Stomach smooth muscle (tissue), 2 donors: ENCODE measurements at regions not wholly inside any gene's neighbourhood (a gene's known extent, or its start where the extent isn't known, plus 50 kb on each side); places are given as distances from the start of the nearest gene placed in this dataset.
"Not testable (repeated sequence)": the region's sequence is repeated elsewhere in the genome, so short reads cannot be mapped to it uniquely, and the experiment has no call there.

Source experiments
- H3K27ac ChIP-seq: one replicate; pipeline ENCODE4 v1.7.0; 2013; ENCODE audit warnings: mild to moderate bottlenecking, low read length, inconsistent platforms
- H3K27me3 ChIP-seq, 2 donors: one replicate each; pipeline ENCODE4 v1.7.0; 2013; ENCODE audit warnings: low read length in 2 of 2; ENCODE audit not compliant: insufficient read depth in 2 of 2, control insufficient read depth in 1 of 2
- H3K36me3 ChIP-seq, 2 donors: one replicate each; pipeline ENCODE4 v1.7.0; 2013; ENCODE audit warnings: low read length in 2 of 2; ENCODE audit not compliant: control insufficient read depth in 2 of 2, insufficient read depth in 2 of 2
- H3K4me1 ChIP-seq: one replicate; pipeline ENCODE4 v1.7.0; 2013; ENCODE audit warnings: low read length; ENCODE audit not compliant: control insufficient read depth, insufficient read depth
- H3K4me3 ChIP-seq, 2 donors: one replicate each; pipeline ENCODE4 v1.7.0; 2013; ENCODE audit warnings: low read length in 2 of 2
- H3K9ac ChIP-seq, 2 donors: one replicate each; pipeline ENCODE4 v1.7.0; 2013; ENCODE audit warnings: low read length in 2 of 2, mild to moderate bottlenecking in 1 of 2
- H3K9me3 ChIP-seq, 2 donors: one replicate each; pipeline ENCODE4 v1.7.0; 2013; ENCODE audit warnings: low read length in 2 of 2; ENCODE audit not compliant: control insufficient read depth in 2 of 2
- donor health status: healthy.
- donor health status: Pancreatic carcinoma.

DNA sequence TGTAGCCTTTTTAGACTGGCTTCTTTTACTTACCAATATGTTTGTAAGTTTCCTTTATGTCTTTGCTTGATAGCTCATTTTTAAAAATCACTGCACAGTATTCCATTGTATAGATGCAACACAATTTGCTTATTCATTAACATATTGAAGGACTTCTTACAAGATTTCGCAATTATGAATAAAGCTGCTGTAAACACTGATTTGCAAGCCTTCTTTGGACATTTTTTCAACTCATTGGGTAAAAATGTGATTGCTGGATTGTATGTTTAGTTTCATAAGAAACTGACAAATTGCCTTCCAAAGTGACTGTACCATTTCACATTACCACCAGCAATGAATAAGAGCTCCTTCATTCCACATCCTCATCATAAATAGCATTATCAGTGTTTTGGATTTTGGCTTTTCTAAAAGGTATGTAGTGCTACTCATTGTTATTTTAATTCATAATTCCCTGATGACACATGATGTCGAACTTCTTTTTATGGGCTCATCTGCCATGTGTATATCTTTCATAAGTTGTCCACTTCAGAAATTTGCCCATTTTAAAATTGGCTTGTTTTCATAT is 80.7 kb downstream of the TFAP2B start:
- H3K36me3 ChIP-seq, result no peaks in the 10 kb centered on the region
- H3K4me3 ChIP-seq, result no peak overlapping the region
- no peaks in the 10 kb centered on the region for H3K27me3 ChIP-seq

DNA sequence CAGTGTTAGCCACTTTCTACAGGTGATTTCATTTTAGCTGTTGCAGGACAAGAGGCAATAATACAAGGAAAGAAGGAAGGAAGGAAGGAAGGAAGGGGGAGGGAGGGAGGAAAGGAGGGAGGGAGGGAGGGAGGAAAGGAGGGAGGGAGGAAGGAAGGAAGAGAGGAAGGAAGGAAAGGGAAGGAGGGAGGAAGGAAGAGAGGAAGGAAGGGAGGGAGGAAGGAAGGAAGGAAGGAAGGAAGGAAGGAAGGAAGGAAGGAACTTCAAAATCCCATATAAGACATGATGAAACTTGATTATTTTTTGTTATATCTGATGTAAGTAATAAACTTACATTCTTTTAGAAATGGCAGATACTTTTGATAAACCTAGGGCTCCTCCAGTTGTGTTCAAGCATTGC is 83.6 kb downstream of the TFAP2B start:
- Histone ChIP-seq H3K4me3 (no peak overlapping the region), H3K36me3 (no peaks in the 10 kb centered on the region), H3K9me3 (no peaks in the 10 kb centered on the region), H3K27ac (no peak overlapping the region), H3K4me1 (no peaks in the 10 kb centered on the region), H3K27me3 (no peaks in the 10 kb centered on the region), H3K9ac (no peak overlapping the region)

More for the DNA sequence above, 80.7 kb downstream of the TFAP2B start:
- H3K27ac ChIP-seq, result no peak overlapping the region
- H3K4me1 ChIP-seq, result no peaks in the 10 kb centered on the region
- H3K9ac ChIP-seq, result no peak overlapping the region
- no peaks in the 10 kb centered on the region for H3K9me3 ChIP-seq

DNA sequence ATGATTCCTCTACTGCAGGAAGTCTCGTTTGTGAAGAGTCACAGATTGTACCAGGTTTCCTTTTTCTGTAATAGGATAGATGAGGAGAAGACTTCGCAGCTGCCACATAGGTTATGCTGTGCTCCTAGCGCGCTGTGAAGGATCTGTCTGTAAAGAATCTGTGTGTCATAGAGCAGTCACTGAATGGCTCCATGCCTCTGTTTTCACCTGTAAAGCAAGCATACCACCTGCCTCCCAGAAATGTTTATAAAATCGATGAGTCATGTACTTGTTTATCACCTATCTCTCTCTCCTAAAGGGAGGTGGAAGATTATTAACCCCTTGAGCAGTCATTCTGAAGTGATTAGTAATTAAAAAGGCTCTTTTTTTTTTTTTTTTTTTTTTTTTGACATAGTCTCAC is 86.6 kb downstream of the TFAP2B start:
- H3K9ac ChIP-seq, result no peak overlapping the region
- H3K36me3 ChIP-seq, result no peaks in the 10 kb centered on the region
- H3K27ac ChIP-seq, result no peak overlapping the region
- H3K27me3 ChIP-seq, result no peaks in the 10 kb centered on the region
- H3K9me3 ChIP-seq, result no peaks in the 10 kb centered on the region
- H3K4me3 ChIP-seq, result no peak overlapping the region
- H3K4me1 ChIP-seq, result no peaks in the 10 kb centered on the region

DNA sequence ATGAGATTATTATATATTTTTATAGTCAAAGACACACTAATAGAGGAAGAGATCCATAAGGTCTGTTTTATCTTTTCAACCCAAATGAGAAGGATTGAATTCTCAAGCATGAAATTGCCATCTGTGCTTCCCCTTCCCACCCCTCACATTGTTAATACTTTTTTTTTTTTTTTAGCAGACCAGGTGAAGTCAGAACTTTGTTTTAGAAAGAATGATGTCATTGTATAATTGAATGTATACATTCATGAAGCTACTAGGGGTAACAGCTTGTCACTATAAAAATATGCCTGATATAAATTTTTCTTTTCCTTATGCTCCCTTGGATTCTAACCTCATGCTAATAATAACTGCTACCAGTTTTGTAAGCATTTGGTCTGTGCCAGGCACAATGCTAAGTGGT is 88.9 kb downstream of the TFAP2B start:
- no peak overlapping the region for H3K9ac ChIP-seq
- H3K36me3 ChIP-seq, result no peaks in the 10 kb centered on the region
- no peaks in the 10 kb centered on the region for H3K27me3 ChIP-seq
- no peak overlapping the region for H3K27ac ChIP-seq
- H3K9me3 ChIP-seq, result no peaks in the 10 kb centered on the region
- H3K4me1 ChIP-seq, result no peaks in the 10 kb centered on the region
- H3K4me3 ChIP-seq, result no peak overlapping the region

DNA sequence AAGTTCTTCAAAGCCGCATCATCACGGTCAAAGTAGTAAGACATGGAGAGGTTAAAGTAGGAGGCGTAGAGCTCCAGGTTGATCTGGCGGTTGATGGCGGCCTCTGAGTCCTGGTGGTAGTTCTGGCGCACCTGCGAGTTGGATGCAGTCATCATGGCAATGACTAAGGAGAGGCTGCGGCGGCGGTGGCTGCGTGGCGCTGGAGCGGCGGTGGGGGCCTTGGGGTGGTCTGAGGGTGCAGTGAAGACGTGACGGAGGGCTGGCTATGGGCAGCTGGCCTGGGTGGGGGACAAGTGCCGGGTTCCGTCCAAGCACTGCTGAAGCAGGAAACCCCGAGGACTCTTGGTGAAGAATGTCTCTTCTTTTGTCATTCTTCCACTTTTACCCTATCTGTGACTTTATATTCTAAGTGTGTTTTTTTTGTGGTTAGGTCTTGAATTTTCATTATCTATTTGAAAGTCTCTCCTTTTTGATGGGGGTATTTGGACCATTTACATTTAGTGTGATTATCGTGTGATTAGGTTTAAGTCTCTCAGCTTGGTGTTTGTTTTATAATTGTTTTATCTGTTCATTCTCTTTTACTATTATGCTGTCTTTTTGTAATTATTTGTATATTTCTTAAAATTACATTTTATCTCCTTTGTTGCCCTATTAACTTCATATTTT is 94.6 kb downstream of the TFAP2B start:
- H3K4me1 ChIP-seq, result no peaks in the 10 kb centered on the region
- no peak overlapping the region for H3K27ac ChIP-seq
- no peaks in the 10 kb centered on the region for H3K36me3 ChIP-seq
- H3K9ac ChIP-seq, result no peak overlapping the region
- no peak overlapping the region for H3K4me3 ChIP-seq
- H3K27me3 ChIP-seq, result no peaks in the 10 kb centered on the region
- peaks cover 0 to 6% of the 10 kb centered on the region in 2 donors for H3K9me3 ChIP-seq

DNA sequence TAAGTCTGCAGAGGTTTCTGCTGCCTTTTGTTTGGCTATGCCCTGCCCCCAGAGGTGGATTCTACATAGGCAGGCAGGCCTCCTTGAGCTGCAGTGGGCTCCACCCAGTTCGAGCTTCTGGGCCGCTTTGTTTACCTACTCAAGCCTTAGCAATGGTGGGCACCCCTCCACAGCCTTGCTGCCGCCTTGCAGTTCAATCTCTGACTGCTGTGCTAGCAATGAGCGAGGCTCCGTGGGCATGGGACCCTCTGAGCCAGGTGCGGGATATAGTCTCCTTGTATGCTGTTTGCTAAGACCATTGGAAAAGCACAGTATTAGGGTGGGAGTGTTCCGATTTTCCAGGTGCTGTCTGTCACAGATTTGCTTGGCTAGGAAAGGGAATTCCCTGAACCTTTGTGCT is 102.7 kb downstream of the TFAP2B start:
- H3K4me1 ChIP-seq, H3K27ac ChIP-seq, H3K4me3 ChIP-seq, H3K36me3 ChIP-seq, H3K27me3 ChIP-seq, H3K9me3 ChIP-seq, H3K9ac ChIP-seq: not testable (repeated sequence)

DNA sequence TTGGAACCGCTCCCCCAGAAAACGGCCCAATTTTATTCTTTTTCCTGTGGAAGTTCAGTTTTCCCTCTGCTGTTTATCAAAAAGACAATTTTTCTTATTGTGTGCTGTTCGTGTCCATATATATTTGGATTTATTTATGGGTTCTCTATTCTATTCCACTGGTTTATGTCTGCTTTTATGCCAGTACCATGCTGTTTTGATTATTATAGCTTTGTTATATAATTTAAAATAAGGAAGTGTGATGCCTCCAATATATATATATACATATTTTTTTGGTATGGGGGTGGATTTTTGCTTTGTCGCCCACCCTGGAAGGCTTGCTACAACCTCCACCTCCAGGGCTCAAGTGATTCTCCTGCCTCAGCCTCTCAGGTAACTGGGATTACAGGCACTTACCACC is 103.3 kb downstream of the TFAP2B start:
- Histone ChIP-seq H3K9me3 (no peaks in the 10 kb centered on the region), H3K9ac (no peak overlapping the region), H3K27me3 (no peaks in the 10 kb centered on the region), H3K4me3 (no peak overlapping the region), H3K36me3 (no peaks in the 10 kb centered on the region), H3K27ac (no peak overlapping the region), H3K4me1 (no peaks in the 10 kb centered on the region)

DNA sequence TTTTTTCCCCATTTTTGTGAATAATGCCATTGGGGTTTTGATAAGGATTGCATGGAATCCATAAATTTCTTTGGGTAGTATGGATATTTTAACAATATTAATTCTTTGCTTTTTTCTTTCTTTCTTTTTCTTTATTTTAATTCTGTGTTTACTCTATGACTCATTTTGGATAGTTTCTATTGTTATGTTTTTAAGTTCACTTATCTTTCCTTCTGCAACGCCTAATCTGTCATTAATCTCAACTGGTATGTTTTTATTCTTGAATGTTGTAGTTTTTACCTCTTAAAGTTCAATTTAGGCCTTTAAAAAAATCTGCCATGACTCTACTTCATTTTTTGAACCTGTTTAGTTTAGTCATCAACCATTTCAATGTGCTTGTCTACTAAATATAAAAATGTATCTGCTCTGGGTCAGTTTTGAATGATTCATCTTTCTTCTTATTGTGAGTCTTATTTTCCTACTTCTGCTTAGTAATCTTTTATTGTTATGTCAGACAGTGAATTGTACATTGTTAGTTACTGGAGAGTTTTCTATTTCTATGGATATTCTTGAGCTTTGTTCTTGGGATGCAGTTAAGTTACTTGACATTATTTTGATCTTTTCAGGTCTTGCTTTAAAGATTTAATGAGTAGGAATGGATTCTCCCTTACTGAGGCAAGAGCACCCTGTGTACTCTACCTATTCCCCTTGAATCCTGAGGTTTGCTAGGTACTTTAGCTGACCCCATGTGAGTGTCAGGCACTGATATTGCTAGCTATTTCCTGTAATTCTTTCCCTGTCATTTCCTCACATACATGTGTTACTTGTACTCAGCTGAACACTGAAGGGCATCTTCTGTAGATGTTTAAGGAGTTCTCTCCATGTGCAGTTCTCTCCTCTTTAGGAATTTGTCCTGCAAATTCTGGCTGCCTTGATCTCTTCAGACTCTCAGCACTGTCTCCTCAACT is 104.2 kb downstream of the TFAP2B start:
- Histone ChIP-seq H3K36me3 (no peaks in the 10 kb centered on the region), H3K4me1 (no peaks in the 10 kb centered on the region), H3K27me3 (no peaks in the 10 kb centered on the region), H3K9me3 (no peaks in the 10 kb centered on the region), H3K4me3 (no peak overlapping the region), H3K9ac (no peak overlapping the region), H3K27ac (no peak overlapping the region)

DNA sequence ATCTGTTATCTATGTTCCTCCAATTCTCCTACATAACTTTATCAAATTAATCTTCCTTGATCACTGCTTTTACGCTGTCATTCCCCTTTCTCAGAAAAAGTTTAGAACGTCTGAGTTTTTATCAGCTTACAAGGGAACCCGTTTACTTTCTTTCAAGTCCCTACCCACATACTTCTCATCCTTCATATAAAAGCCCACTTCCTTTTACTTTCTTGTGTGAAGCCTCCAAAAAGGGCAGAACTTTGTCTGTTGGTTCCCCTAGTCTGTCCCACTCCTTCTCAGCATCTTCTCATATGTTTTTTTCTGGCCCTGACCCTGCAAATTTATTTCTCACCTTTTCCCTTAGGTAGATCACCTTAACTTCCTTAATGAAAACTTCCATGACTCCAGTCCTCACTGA is 106.1 kb downstream of the TFAP2B start:
- Histone ChIP-seq H3K27me3 (no peaks in the 10 kb centered on the region), H3K36me3 (no peaks in the 10 kb centered on the region), H3K4me1 (no peaks in the 10 kb centered on the region)

DNA sequence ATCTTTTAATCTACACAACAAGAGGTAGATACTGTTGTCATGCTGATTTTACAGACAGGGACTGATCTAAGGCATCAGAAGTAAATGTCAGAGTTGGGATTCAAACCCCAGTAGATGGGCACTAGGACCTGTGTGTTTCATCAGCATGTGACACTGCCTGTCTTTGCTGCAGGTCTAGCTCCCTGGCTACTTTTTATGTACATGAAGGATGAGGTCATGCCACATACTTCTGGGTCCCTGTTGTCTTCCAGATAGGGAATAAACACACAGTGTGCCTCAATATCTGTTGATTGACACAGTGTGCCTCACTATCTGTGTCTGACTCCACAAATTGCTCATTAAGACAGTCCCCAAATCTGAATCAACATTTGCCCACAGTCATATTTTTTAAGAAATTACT is 106.9 kb downstream of the TFAP2B start:
- H3K27ac ChIP-seq, result no peak overlapping the region
- H3K4me1 ChIP-seq, result no peaks in the 10 kb centered on the region
- no peak overlapping the region for H3K4me3 ChIP-seq
- no peaks in the 10 kb centered on the region for H3K27me3 ChIP-seq
- no peak overlapping the region for H3K9ac ChIP-seq
- H3K9me3 ChIP-seq, result no peaks in the 10 kb centered on the region
- no peaks in the 10 kb centered on the region for H3K36me3 ChIP-seq

More for the DNA sequence above, 106.1 kb downstream of the TFAP2B start:
- H3K9me3 ChIP-seq, result no peaks in the 10 kb centered on the region
- no peak overlapping the region for H3K27ac ChIP-seq
- no peak overlapping the region for H3K4me3 ChIP-seq
- H3K9ac ChIP-seq, result no peak overlapping the region

DNA sequence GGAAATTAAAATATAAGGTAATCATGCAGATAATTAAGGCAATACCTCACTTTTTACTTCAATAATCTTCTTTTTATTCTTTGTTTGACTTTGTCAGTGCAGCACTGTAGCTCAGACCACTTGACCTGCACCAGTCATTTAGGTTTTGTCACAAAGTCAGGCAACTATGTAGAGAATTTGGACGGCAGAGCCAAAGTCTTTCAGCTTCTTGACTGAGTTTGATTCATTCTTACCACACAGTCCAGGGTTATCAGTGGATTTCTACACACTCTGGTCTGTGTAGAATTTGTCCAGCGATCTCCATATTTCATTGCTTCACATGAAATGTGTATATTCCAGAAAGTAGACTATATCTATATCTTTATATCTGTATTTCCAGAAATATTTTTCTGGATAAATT is 107.3 kb downstream of the TFAP2B start:
- H3K36me3 ChIP-seq, result no peaks in the 10 kb centered on the region
- no peak overlapping the region for H3K27ac ChIP-seq
- H3K9ac ChIP-seq, result no peak overlapping the region
- no peaks in the 10 kb centered on the region for H3K4me1 ChIP-seq
- H3K27me3 ChIP-seq, result no peaks in the 10 kb centered on the region
- H3K4me3 ChIP-seq, result no peak overlapping the region
- no peaks in the 10 kb centered on the region for H3K9me3 ChIP-seq
